Stimulated activated naive CD4-positive, alpha-beta T cell (primary cell): ENCODE measurements at regions not wholly inside any gene's neighbourhood (a gene's known extent, or its start where the extent isn't known, plus 50 kb on each side); places are given as distances from the start of the nearest gene placed in this dataset.
"Not testable (repeated sequence)": the region's sequence is repeated elsewhere in the genome, so short reads cannot be mapped to it uniquely, and the experiment has no call there.

Source experiments
- DNase-seq, 6 experiments: peaks; one replicate each; lab custom pipeline; 2025; lab: John Stamatoyannopoulos, UW

DNA sequence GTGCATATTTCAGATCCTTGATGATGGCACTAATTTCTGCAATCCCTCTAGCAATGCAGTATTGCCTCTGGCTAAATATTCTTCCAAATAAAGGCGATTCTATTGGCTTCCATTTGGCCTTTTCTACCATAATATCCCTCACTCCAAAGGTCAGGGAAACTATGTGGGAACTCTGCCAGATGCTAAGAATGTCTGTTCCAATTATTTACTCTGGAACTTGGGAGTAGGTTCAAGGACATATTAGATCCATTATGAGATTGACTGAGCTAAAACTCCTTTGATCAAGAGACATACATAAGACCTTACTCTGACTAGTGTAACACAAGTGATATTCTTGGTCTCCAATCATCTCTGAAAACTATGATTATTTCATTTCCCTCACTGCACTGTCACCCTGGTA, 674.5 kb upstream of the NECTIN3 start:
- no peak for DNase-seq

DNA sequence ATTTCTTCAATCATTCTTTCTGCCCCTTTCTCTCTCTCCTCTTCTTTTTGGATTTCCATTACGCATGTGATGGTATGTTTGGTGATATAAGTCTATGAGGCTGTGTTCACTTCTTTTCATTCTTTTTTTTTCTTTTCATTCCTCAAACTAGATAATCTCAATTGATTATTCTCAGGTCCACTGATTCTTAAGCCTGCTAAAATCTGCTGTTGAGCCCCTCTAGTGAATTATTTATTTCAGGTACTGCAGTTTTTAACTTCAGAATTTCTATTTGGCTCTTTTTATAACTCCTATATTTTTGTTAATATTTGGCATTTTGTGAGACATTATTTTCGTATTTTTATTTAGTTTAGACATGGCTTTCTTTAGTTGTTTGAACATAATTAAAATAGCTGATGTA, 671.3 kb upstream of the NECTIN3 start:
- DNase-seq = no peak

DNA sequence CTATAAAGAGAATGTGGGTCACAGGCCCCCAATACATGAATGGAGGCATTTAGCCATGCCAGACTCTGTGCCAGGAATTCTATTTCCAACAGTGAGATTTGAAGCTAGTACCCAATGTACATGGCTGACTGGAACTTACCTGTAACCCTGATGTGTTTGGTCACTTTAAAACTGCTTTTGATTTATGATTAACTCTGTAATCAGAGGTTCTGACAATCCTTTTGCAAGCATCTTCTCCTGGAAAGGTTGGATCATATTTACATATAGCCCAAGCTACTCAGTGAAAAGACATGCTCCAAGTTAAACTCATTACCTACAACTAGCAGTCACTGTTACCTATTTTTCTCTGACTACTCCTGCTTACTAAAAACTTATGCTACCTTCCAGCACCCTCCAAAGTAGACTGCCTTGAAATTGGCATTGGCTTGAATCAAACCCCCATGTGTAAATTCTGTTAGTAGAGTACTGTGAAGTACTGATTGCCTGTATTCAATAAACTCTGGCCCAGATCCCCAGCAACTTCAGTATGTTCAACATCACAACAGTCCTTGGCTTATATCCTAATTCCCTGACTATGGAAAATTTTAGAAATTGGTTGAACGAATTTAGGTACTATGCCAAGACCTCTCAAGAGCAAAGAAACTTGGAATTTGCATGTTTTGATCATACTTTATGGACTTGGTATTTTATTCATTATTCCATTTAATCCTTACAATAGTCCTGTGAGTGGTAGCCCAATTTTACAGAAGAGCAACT, 665.6 kb upstream of the NECTIN3 start:
- no peak for DNase-seq

DNA sequence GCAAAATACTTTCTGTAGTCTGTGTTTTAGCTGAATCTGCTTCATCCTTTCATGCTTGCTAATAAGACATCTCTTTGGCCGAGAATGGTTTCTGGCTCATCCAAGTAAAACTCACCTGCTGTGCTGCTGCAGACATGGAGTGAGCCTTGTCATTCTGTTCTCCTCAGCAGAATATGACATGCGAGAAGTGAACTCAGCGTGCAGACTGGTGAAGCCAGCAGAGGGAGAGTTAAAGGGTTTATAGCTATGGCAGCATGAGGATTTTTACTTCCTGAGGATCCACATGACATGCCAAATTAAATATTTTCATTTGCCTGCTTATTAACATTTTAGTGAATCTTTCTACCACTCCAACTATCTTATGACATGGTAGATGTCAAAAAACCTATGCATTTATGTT, 658.4 kb upstream of the NECTIN3 start:
- DNase-seq = no peak

DNA sequence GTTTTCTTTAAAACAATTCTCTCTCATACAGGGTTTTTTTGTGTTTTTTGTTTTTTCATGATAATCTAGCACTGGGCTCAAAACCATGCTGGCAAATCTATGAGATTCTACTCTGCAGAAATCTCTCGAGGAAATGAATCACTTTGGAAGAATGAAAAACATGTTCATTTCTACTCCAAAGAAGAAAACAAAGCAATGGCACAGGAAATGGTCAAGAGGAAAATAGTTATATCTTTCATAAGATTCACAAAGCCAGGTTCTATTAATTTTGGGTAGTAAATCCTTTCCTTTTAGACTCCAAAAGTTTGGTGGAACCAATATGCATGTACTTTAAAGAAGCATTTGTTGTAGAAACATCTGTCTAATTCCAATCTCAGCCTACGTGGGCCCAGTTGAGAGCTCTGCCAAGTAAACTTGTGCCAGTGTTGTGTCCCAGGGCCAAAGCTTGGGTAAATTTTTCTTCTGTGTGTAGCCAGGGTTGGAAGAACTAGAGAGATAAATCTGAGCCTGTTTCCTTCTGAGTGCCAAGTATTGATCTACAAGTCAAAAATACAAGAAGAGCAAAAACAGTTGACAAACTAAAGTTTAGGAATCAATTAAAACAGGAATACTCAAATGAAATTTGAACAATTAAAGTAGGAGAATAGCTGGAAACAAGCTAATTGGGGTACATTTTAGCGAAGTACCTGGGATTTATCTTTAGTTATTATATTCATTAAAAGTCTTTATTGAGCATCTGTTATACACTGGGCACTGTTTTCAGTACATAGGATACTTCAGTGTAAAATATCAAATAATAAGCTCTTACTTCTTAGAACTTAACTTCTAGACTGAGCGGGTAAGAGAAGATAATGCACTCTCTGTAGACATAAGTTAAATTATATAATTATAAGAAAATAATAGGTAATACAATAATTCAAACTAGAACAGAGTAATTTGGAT, 657.5 kb upstream of the NECTIN3 start:
- no peak for DNase-seq

DNA sequence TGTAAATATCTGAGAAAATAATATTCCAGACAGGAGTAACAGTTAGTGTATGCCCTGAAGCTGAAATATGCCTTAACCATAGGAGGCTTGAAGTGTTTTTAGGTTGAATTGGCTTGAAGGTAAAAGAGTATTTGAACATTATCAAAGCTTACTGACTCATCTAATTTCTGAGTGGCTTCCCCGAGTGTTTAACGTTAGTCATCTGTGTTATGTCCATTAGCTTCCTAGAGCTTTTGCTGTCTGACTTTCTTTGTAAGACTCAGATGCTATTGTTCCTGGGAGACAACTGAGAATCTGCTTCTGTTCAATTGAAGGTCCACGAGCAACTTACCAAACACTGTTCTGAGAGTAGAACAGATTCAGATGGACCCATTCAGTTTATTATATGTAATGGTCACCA, 656.8 kb upstream of the NECTIN3 start:
- DNase-seq = no peak

DNA sequence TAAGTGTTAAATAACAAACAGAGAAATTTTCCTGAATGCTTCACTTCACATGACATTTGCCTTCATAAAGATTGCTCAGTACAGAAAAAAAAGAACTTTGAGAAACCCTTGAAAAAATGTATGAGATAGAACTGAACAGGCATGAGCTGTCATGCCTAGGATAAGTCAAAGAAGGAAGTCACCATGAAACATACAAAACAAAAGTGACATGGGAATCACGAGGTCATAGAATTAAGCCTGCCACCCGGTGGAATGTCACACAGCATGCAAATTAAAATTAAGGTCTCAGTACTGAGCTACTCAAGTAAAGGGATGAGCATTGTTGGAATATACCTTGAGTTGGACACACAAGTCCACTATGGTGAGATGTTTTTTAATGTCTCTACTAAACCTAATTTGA, 652.5 kb upstream of the NECTIN3 start:
- no peak for DNase-seq

DNA sequence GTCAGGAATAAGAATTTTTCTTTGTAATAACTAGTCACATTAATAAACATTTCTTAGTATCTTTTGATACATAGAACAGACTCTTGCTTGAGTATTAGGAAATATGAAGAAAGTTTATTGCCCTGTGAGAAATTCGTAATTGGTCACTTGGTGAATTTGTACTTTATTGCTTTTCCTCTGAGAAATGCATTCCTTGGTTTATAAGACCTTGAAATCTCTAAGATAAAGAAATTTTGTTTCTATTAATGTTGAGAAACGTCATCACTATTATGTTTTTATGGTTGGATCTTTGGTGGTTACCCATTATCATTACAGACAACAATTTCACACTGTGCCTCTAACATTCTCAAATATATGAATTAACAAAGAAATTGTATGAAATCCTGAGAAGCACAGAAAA, 652.0 kb upstream of the NECTIN3 start:
- no peak for DNase-seq

DNA sequence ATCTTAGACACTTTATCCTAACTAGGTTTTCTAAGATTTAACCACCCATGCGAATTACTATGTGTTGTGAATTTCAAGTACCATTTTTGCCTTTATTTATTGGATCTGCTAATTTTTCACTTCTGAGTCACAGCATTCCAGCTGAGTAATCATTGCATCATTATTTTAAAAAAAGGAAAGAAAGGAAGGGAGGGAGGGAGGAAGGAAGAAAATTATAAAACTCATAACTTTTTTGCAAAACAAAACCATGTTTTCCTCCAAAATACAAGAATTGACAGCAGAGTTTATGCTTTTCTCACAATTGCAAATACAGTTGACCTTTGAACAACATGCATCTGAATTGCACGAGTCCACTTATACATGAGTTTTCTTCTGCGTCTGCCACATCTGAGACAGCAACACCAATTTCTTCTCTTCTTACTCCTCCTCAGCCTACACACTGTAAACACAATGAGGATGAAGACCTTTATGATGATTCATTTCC, 651.4 kb upstream of the NECTIN3 start:
- DNase-seq = no peak

DNA sequence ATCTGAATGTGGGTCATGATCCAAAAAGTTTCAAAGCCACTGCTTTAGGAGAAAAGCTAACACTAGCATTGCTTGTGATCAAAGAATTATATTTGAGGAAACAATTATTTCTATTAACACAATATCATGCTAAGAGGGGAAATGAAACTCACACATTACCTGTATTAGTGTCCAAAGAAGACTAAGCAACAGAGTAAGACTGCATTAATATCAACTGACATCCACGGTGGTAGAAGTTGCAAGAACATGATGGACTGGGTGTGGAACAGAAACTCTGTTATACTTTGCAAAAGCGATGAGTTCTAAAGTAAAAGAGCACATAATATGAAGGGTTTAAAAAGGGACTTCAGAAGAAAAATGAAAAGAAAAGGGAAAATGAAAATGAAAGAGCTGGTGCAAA, 648.3 kb upstream of the NECTIN3 start:
- DNase-seq = no peak

DNA sequence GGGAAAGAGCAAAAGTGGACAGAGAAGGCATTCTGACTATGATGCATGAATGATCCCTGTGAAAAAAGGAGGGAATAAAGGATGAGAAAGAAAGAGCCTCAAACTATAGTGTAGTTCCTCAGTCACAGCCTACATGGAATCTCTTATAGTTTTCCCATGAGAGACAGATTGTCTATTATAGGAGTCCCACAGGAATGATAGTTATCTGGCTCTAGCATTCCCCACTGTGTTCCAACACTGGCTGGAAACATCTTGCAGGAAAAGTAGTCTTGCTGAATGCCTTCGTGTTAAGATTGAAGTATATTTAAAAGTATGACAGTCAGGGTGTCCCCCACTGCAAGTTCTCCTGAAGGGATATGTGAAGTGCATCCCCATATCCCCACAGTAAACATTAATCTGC, 641.5 kb upstream of the NECTIN3 start:
- DNase-seq = no peak

DNA sequence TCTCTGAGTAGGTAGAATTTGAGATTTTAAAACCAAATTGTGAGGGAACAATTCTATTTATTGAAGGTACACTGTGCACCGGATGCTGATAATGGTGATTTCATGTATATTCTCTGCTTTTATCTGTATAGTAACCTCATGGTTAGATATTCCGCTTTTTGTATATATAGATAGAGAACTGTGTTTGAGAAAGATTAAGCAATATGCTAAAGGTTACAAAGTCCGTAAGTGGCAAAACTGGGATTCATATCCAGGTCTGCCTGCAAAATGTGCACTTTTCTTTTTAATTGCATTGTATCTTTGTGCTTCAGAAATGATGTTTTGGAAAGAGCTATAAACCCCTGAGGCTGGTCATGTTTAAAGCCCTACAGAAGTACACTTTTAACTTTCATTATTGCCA, 635.4 kb upstream of the NECTIN3 start:
- no peak for DNase-seq

DNA sequence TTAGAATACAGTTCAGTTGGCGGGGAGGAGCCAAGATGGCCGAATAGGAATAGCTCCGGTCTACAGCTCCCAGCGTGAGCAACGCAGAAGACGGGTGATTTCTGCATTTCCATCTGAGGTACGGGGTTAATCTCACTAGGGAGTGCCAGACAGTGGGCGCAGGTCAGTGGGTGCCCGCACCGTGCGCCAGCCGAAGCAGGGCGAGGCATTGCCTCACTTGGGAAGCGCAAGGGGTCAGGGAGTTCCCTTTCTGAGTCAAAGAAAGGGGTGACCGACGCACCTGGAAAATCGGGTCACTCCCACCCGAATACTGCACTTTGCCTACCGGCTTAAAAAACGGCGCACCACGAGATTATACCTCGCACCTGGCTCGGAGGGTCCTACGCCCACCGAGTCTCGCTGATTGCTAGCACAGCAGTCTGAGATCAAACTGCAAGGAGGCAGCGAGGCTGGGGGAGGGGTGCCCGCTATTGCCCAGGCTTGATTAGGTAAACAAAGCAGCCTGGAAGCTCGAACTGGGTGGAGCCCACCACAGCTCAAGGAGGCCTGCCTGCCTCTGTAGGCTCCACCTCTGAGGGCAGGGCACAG, 631.5 kb upstream of the NECTIN3 start:
- DNase-seq = not testable (repeated sequence)

DNA sequence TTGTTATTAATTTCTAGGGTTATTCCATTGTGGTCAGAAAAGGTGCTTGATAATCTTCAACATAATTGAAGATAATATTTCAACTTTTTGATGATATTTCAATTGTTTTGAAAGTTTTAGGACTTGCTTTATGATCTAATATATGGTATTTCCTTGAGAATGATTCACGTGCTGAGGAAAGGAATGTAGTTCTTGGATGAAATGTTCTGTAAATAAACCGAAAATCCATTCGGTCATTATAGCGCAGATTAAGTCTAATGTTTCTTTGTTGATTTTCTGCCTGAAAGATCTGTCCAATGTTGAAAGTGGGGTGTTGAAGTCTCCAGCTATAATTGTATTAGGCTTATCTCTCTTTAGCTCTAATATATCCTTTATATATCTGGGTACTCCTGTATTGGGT, 617.5 kb upstream of the NECTIN3 start:
- no peak for DNase-seq

DNA sequence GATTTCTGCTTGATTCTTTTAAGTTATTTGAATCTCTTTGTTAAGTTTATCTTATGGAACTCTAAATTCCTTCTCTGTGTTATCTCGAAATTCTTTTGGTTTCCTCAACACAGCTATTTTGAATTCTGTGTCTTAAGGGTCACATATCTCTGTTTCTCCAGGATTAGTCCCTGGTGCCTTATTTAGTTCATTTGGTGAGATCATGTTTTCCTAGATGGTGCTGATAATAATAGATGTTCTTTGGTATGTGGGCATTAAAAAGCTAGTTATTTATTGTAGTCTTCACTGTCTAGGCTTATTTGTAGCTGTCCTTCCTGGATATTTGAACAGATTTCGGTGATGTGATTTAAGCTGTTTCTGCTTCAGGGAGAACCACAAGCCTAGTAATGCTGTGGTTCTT, 615.6 kb upstream of the NECTIN3 start:
- DNase-seq = no peak

DNA sequence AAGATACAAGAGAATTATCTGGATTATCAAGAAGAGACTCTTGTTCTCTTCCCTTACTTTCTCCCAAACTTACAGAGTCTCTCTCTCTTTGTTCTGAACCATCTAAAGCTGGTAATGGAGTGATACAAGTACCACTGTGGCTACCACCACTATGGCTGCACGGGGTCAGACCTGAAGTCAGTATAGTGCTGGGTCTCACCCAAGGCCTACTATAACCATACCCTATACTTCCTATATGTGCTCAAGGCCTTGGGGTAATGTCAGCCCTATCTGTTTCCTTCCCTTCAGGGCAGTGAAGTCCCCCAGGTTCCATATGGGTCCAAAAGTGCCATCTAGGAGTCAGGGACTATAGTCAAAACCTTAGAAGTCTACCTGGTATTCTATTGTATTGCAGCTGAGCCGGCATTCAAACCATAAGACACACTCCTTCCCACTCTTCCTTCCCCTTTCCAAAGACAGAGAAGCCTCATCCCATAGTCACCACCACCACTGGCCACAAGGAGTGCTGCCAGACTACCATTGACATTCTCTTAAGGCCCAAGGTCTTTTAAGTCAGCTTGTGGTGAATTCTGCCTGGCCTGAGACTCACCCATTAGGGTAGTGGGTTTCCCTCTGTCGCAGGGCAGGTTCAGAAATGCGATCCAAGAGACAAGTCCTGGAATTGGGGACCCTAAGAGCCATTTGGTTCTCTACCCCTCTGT, 615.0 kb upstream of the NECTIN3 start:
- no peak for DNase-seq

DNA sequence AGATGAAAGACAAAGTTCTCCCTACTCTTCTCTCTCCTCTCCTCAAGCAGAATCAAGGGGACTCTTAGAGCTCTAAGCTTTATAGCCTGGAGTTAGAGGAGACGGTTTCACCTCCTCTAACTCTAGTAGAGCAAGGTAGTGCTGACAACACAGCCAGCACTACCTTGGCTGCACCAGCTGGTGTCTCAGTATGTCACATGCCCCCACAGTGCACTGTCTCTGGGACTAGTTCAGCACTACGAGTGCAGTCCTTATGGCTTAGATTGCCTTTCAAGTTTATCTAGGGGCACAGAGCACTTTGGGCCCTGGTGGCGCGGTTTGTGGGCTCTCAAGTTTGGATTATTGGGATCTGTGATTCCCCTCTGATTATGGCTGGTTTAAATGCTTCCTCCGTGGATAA, 614.1 kb upstream of the NECTIN3 start:
- DNase-seq = no peak

DNA sequence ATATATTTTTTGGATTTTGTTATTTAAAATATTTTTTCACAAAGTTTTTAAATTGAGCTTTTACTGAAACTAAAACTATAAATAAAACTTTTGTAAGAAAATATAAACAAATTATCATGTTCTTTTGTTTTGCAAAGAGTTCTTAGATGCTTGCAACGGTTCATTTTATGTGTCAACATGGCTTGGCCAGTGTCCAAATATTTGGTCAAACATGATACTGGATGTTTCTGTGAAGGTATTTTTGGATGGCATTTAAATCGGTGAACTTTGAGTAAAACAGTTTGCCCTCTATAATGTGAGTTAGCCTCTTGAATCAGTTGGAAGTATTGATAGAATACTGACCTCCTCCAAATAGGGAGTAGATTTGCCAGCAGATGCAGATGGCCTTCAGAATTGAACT, 612.6 kb upstream of the NECTIN3 start:
- DNase-seq = no peak

DNA sequence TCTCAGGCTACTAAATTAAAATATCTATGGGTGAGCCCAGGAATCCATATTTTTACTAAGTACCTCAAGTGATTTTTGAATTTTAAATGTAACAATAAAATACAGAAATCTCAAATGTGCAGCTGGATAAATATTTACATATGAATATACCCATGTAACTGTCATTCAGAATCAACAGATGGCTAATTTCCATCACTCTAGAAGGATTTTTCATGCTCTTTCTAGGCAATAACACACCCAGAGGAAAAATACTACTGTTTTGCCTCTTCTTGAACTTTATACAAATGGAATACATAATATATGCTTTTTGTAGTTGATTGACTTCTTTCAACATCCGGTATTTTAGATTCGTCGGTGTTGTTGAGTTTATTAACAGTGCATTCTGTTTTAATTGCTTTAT, 601.3 kb upstream of the NECTIN3 start:
- DNase-seq = no peak

DNA sequence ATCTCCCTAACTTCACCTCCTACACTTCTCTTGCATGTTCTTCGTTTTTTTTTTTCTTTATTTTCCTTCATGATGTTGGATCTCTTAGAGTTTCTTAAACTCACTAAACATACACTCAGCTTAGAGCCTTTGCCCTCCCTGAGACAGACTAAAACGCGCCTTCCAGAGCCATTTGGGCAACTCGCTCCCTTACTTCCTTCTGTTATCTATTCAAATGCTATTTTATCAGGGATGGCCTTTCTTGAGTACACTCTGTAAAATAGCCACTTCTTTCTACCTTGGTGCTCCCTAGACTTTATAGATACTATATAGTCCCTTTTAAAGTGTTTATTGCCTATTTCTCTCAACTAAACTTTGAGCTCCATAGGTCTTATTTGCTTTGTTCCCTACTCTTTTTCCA, 598.2 kb upstream of the NECTIN3 start:
- no peak for DNase-seq

DNA sequence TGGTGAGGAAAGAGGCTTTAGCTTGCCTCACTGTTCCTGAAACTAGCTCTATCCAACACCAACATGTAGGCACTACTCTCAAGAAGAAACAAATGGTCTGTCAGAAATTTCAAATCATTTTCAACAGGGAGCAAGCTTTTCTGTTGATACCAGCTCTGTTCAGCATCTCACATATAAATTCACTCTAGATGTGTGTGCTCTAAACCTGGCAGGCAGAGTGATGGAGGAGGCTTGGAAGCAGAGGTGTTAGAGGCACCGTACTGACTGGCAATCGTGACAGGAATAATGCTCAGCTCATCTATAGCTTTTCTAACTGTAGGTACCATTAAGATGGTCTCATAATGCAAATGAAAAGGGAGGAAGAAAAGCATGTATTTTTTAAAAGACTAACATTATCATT, 597.2 kb upstream of the NECTIN3 start:
- no peak for DNase-seq

DNA sequence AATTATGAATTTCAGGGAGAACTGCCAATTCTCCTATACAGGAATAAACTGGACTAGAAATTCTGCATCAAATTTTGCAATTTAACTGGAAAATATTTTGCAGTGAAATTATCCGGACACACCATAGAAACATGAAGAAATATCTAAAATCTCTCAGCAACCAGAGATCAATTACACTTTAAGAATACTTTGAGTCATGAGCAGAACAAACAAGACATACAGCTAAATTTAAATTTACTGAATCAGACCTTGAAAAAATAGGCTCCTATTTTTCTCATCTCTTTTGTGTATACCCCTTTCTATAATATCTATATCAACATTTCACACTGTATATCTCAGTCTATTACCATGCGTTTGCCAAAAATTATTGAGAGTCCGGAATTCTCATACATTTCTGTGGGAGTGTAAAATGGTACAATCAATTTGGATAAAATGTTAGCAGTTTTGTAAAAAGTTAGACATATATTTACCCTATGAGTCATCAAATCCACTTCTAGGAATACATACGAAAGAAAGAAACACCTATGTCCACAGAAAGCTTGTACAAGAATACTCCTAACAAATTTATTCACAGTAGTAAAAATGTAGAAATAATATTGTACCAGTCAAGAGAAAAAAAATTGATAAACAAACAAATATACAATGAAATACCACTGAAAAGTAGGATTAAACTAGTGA, 593.1 kb upstream of the NECTIN3 start:
- DNase-seq = no peak
